Tibial artery (tissue), 4 donors: ENCODE measurements at regions not wholly inside any gene's neighbourhood (a gene's known extent, or its start where the extent isn't known, plus 50 kb on each side); places are given as distances from the start of the nearest gene placed in this dataset.

Experiments used
- DNase-seq, 2 donors: peaks; one replicate each; pipeline ENCODE4 v3.0.0-alpha.2; 2019
- H3K27ac ChIP-seq, 2 donors: fragments of 200-600 bp; sonication (generic) in 1 of 2; 1 replicate in 1 of 2; 2 replicates in 1 of 2; pipeline ENCODE4 v1.5.1; 2018 to 2019; ENCODE audit warnings: mild to moderate bottlenecking in 1 of 2
- H3K27me3 ChIP-seq, 2 donors: fragments of 200-600 bp; sonication (generic) in 1 of 2; one replicate each; pipeline versions ENCODE4 v1.5.1 to v1.6.0; 2016 to 2019
- H3K36me3 ChIP-seq, 3 donors: fragments of 200-600 bp; sonication (generic) in 2 of 3; one replicate each; pipeline ENCODE4 v1.5.1; 2016 to 2019; ENCODE audit warnings: mild to moderate bottlenecking in 2 of 3
- H3K4me1 ChIP-seq, 4 donors: fragments of 200-600 bp; sonication (generic) in 2 of 4; 1 replicate in 3 of 4; 2 replicates in 1 of 4; pipeline ENCODE4 v1.5.1; 2016 to 2019
- H3K4me3 ChIP-seq, 2 donors: fragments of 200-600 bp; sonication (generic) in 1 of 2; 1 replicate in 1 of 2; 2 replicates in 1 of 2; pipeline ENCODE4 v1.5.1; 2018 to 2019; ENCODE audit warnings: mild to moderate bottlenecking in 2 of 2
- H3K9me3 ChIP-seq, 3 donors: fragments of 200-600 bp; sonication (generic) in 1 of 3; one replicate each; pipeline ENCODE4 v1.5.1; 2016 to 2019
- intact Hi-C: fragments of 100-400 bp; cut with DNase I; formaldehyde crosslinking; loops from one replicate; pipeline ENCODE4 v1.15.0; 2023; ENCODE audit warnings: low total_unique reads
- TF ChIP-seq, protein P1 (sequence below), 2 experiments: fragments of 200-600 bp in 1 of 2; fragments of 450-650 bp in 1 of 2; IDR thresholded peaks; one replicate each; pipeline ENCODE4 v1.5.1; 2017 to 2019; ENCODE audit warnings: antibody characterized with exemption in 2 of 2, mild to moderate bottlenecking in 1 of 2, moderate library complexity in 1 of 2

DNA sequence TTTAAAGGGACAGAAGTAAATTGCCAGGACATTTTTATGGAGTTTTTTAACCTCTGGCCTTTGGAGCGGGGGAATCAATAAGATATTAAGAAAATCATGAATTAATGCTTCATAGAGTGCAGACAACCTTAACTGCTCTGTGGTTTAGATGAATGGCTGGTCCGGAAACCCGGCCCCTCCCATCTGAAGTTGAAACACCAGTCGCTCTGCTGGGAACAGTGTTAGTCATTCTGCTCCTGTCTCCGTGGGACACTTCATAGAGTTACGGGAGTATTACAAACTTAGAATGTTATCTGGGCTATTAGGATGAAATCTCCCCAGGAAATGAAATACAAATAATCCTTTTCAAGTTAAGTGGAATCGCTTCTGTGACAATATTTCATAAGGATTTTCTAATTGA is 110.1 kb upstream of the IRX2 start:
- Histone ChIP-seq H3K36me3 (no peaks in the 10 kb centered on the region), H3K4me1 (no peaks in the 10 kb centered on the region), H3K4me3 (no peak overlapping the region), H3K9me3 (peaks cover 0 to 3% (median 0%) of the 10 kb centered on the region in 3 donors), H3K27me3 (no peaks in the 10 kb centered on the region), H3K27ac (no peak overlapping the region)
- TF ChIP-seq, protein P1, sequence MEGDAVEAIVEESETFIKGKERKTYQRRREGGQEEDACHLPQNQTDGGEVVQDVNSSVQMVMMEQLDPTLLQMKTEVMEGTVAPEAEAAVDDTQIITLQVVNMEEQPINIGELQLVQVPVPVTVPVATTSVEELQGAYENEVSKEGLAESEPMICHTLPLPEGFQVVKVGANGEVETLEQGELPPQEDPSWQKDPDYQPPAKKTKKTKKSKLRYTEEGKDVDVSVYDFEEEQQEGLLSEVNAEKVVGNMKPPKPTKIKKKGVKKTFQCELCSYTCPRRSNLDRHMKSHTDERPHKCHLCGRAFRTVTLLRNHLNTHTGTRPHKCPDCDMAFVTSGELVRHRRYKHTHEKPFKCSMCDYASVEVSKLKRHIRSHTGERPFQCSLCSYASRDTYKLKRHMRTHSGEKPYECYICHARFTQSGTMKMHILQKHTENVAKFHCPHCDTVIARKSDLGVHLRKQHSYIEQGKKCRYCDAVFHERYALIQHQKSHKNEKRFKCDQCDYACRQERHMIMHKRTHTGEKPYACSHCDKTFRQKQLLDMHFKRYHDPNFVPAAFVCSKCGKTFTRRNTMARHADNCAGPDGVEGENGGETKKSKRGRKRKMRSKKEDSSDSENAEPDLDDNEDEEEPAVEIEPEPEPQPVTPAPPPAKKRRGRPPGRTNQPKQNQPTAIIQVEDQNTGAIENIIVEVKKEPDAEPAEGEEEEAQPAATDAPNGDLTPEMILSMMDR (IDR thresholded peaks at IDR 0.05) = no peak
- no peak for DNase-seq
- intact Hi-C loops = no loop called here

- H3K27ac ChIP-seq = no peak overlapping the region
- H3K4me1 ChIP-seq = no peaks in the 10 kb centered on the region
- TF ChIP-seq, protein P1 (IDR thresholded peaks at IDR 0.05) = no peak
- no peaks in the 10 kb centered on the region for H3K36me3 ChIP-seq
- no peak for DNase-seq
- no peak overlapping the region for H3K4me3 ChIP-seq
- intact Hi-C loops = no loop called here
- H3K9me3 ChIP-seq = no peaks in the 10 kb centered on the region
- H3K27me3 ChIP-seq = no peaks in the 10 kb centered on the region
These were observed 108.6 kb upstream of the IRX2 start for GRCh38 chr5:2860101-2860500.

- intact Hi-C loops = no loop called here
These were observed 106.4 kb upstream of the IRX2 start for GRCh38 chr5:2857837-2858236.

DNA sequence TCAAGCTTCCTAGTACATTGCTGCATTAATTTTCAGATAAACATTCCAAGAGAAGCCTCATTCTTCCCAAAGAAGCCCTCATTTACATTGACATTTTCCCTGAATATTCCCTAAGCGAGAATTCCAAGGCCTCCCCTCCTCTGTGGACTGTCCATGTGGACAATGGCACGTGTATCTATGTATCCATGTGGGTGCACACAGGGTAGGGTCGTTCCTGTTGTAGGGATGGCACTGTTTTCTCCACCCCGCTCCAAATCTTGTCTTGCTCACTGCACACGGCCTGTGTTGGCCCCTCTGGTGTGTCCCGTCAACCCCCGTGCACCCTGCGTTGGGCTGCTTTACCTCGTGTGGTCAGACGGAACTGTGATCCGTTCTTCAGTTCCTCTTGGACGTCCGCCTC is 104.7 kb upstream of the IRX2 start:
- intact Hi-C loops = no loop called here
- TF ChIP-seq, protein P1 (IDR thresholded peaks at IDR 0.05) = no peak
- no peaks in the 10 kb centered on the region for H3K27me3 ChIP-seq
- DNase-seq = no peak
- no peaks in the 10 kb centered on the region for H3K4me1 ChIP-seq
- no peaks in the 10 kb centered on the region for H3K36me3 ChIP-seq
- H3K9me3 ChIP-seq = no peaks in the 10 kb centered on the region
- no peak overlapping the region for H3K27ac ChIP-seq
- H3K4me3 ChIP-seq = no peak overlapping the region

More at GRCh38 chr5:2857837-2858236, 106.4 kb upstream of the IRX2 start:
- TF ChIP-seq, protein P1 (IDR thresholded peaks at IDR 0.05) = no peak
- DNase-seq = no peak
- Histone ChIP-seq H3K36me3 (no peaks in the 10 kb centered on the region), H3K4me3 (no peak overlapping the region), H3K4me1 (no peaks in the 10 kb centered on the region), H3K27me3 (no peaks in the 10 kb centered on the region), H3K9me3 (no peaks in the 10 kb centered on the region), H3K27ac (no peak overlapping the region)

DNA sequence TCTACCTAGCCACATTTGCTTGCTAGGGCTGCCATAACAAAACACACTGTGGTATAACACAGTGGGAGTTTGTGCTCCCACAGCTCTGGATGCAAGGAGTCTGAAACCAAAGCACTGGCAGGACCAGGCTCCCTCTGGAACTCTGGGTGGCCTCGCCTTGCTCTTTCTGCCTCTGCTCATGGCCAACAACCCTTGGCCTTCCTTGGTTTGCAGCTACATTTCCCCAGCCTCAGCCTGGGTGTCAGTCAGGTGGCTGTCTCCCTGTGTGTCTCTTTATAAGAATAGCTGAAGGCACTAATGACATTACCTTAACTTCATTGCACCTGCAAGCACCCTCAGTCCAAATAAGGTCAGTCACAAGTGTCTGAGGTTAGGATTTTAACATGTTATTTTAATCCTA is 101.0 kb upstream of the IRX2 start:
- H3K36me3 ChIP-seq = no peaks in the 10 kb centered on the region
- intact Hi-C loops = no loop called here
- H3K27me3 ChIP-seq = no peaks in the 10 kb centered on the region
- H3K27ac ChIP-seq = no peak overlapping the region
- no peaks in the 10 kb centered on the region for H3K4me1 ChIP-seq
- no peak for DNase-seq
- no peaks in the 10 kb centered on the region for H3K9me3 ChIP-seq
- TF ChIP-seq, protein P1 (IDR thresholded peaks at IDR 0.05) = no peak
- no peak overlapping the region for H3K4me3 ChIP-seq

DNA sequence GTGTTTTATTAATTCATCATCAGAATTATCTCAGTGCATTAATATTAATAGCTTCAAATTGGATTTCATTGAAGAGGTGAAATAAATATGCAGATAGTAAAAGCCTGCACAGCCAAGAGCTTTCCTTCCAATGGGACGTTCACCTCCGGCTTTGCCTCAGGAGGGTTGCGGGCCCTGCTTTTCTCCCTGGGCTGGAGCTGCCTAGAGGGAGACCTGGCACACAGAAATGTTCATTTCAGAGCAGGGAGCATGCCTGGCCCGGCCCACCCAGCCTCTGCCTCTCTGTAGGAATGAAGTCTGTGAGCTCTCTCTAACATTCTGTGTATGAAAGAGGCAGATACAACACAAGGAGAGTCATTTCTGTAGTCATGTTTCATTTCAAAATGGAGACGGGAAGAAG is 100.4 kb upstream of the IRX2 start:
- no peaks in the 10 kb centered on the region for H3K27me3 ChIP-seq
- H3K4me3 ChIP-seq = no peak overlapping the region
- TF ChIP-seq, protein P1 (IDR thresholded peaks at IDR 0.05) = no peak
- no peak for DNase-seq
- no peaks in the 10 kb centered on the region for H3K36me3 ChIP-seq
- H3K27ac ChIP-seq = no peak overlapping the region
- intact Hi-C loops = no loop called here
- H3K9me3 ChIP-seq = no peaks in the 10 kb centered on the region
- H3K4me1 ChIP-seq = no peaks in the 10 kb centered on the region
